ENCODE measurements at regions not wholly inside any gene's neighbourhood (a gene's known extent, or its start where the extent isn't known, plus 50 kb on each side); places are given as distances from the start of the nearest gene placed in this dataset.
"Not testable (repeated sequence)": the region's sequence is repeated elsewhere in the genome, so short reads cannot be mapped to it uniquely, and the experiment has no call there.

- no peak for DNase-seq
- no peak for ATAC-seq
- intact Hi-C loops (cut with DNase I) = no loop called here
These were observed 364.7 kb downstream of the CAAP1 start for GRCh38 chr9:26527931-26528330.

- intact Hi-C loops (cut with DNase I) = no loop called here
- DNase-seq (no peak), ATAC-seq (no peak)
These were observed 368.3 kb downstream of the CAAP1 start for GRCh38 chr9:26524267-26524666.

DNA sequence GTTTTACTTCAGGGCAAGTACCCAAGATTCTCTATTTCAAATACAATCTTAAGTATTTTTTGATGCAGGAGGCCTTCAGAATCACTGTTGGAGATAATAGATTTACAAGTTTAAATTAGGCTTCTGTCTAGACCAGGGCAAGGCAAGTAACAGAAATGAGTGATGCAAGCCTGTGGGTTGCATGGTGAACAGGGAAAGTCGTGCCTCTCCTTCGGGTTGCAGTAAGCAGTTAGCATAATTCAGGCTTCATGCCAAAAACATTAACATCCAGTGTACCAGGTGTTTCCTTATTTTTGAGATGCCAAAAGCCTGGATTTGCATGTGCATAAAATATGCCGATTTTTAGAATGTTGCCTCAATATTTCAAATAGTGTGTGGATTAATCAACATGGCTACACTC is 369.0 kb downstream of the CAAP1 start:
- no peak for ATAC-seq
- DNase-seq = no peak
- intact Hi-C loops (cut with DNase I) = no loop called here

GRCh38 chr9:26520141-26520540 is 372.5 kb downstream of the CAAP1 start:
- intact Hi-C loops (cut with DNase I) = no loop called here
- ATAC-seq (no peak), DNase-seq (no peak)

DNA sequence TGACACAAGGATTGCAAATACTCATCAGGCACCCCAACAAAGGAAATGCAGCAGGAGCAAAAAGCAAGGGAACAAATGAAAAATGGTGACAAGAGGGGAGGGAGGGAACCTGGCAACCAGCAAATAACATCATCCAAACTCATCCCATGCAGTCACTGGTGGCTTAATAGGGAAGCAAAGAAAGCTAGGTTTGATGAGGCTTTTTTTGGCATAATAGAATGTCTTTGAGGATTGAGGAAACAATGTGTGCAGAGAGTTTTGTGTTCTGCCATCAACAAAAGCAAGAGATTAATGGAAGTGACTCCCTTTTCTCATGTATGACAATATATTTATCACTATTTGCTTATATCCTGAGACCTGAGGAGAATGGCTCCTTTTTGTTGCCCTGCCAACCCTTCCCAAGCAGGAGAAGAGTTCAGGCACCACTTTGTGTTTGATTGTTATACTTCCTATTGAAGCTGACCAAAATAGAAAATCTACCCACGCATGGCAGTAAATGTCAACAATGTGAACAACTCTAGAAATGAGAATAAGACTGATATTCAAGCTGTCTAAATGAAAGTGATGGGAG is 375.7 kb downstream of the CAAP1 start:
- no peak for ATAC-seq
- DNase-seq = no peak
- intact Hi-C loops (cut with DNase I) = no loop called here

DNA sequence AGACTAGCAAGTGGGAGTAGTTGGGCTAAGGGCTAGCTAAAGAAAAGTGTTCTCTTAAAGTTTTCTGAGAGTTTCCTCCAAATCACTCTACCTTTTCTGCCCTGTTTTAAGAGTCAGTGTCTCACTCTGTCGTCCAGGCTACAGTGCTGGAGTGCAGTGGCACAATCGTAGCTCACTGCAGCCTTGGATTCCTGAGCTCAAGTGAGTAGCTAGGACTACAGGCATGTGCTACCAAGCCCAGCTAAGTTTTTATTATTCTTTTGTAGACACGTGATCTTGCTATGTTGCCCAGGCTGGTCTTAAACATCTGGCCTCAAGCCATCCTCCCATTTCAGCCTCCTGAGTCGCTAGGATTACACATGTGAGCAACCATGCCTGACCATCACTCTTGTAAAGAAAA is 378.9 kb downstream of the CAAP1 start:
- DNase-seq = no peak
- intact Hi-C loops (cut with DNase I) = no loop called here
- ATAC-seq = no peak

DNA sequence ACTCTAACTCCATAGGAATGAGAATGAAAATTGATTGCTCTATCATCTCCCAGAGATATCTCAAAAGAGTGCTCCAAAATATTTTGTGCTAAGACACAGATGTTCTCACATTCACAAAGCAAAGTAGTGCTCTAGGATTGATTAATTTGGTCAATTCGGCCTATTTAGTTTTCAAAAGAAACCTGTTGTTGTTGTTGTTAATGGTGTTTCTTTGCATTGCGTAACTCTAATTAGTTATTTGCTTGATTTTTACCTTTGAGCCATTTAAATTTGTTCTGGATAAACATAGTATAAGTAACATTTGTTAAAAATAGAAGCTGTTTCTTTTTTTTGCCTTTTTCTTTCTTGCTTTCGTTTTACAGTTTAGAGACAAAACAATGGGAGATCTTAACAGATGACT is 382.5 kb downstream of the CAAP1 start:
- ATAC-seq (no peak), DNase-seq (no peak)
- intact Hi-C loops (cut with DNase I) = no loop called here

- DNase-seq (no peak), ATAC-seq (no peak)
- intact Hi-C loops (cut with DNase I) = no loop called here
These were observed 383.7 kb downstream of the CAAP1 start for GRCh38 chr9:26508897-26509296.

DNA sequence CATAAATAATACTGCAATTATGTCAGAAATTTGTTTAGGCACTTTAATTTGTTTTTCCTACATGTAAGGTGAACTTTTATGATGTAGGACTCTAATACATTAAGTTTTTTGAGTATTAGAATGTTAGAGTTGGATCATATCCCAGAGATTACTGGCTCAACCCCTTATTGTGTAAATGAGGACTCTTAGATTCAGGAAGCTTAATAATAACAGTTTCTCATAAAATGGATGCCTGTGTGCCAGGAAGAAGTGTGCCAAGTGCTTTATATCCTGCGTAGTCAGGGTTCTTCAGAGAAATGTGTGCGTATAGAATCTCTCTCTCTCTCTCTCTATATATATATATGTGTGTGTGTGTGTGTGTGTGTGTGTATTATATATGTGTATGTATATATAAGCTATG is 388.5 kb downstream of the CAAP1 start:
- intact Hi-C loops (cut with DNase I) = no loop called here
- no peak for DNase-seq
- ATAC-seq = no peak

DNA sequence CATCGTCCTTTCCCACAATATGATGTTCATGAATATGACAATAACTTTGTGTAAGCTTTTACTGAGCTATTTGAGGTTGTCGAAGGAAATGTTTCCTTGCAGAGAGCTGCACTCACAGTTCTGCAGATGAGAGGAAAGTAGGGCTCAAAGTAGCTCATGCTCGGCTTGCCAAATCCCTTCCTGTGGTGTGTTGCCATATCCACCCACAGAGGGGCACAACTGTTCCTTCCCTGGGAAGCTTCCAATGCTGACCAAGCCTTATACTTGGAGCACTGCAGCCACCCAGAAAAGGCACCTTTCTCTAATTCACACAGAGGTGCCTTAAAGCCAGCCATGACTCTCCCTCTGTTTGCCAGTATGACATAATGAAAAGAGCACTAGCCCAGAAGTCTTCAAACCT is 390.3 kb downstream of the CAAP1 start:
- DNase-seq (no peak), ATAC-seq (no peak)
- intact Hi-C loops (cut with DNase I) = no loop called here

GRCh38 chr9:26500471-26500870 is 392.1 kb downstream of the CAAP1 start:
- DNase-seq (no peak), ATAC-seq (no peak)
- intact Hi-C loops (cut with DNase I) = no loop called here

DNA sequence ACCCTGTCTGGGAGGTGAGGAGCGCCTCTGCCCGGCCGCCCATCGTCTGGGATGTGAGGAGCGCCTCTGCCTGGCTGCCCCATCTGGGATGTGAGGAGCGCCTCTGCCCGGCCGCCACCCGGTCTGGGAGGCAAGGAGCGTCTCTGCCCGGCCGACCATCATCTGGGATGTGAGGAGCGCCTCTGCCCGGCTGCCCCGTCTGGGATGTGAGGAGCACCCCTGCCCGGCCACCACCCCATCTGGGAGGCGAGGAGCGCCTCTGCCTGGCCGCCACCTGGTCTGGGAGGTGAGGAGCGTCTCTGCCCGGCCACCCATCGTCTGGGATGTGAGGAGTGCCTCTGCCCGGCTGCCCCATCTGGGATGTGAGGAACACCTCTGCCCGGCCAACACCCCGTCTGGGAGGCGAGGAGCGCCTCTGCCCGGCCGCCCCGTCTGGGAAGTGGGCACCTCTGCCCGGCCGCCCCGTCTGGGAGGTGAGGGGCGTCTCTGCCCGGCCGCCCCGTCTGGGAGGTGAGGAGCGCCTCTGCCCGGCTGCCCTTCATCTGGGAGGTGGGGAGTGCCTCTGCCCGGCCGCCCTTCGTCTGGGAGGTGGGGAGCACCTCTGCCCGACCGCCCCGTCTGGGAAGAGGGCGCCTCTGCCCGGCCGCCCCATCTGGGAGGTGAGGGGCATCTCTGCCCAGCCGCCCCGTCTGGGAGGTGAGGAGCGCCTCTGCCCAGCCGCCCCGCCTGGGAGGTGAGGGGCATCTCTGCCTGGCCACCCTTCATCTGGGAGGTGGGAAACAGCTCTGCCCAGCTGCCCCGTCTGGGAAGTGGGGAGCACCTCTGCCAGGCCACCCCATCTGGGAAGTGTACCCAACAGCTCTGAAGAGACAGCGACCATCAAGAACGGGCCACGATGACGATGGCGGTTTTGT is 399.7 kb downstream of the CAAP1 start:
- intact Hi-C loops (cut with DNase I); DNase-seq; ATAC-seq: not testable (repeated sequence)

DNA sequence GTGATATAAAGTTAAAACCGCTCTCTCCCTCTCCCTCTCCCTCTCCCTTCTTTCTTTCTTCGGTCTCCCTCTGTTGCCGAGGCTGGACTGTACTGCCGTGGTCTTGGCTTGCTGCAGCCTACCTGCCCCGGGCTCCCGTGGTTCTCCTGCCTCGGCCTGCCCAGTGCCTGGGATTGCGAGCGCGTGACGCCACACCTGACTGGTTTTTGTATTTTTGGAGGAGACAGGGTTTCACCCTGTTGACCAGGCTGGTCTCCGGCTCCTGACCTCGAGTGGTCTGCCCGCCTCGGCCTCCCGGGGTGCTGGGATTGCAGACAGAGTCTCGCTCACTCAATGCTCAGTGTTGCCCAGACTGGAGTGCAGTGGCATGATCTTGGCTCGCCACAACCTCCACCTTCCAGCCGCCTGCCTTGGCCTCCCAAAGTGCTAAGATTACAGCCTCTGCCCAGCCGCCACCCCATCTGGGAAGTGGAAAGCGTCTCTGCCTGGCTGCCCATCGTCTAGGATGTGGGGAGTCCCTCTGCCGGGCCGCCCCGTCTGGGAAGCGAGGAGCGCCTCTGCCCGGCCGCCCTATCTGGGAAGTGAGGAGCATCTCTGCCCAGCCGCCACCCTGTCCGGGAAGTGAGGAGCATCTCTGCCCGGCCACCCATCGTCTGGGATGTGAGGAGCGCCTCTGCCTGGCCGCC is 400.5 kb downstream of the CAAP1 start:
- intact Hi-C loops (cut with DNase I); ATAC-seq; DNase-seq: not testable (repeated sequence)

DNA sequence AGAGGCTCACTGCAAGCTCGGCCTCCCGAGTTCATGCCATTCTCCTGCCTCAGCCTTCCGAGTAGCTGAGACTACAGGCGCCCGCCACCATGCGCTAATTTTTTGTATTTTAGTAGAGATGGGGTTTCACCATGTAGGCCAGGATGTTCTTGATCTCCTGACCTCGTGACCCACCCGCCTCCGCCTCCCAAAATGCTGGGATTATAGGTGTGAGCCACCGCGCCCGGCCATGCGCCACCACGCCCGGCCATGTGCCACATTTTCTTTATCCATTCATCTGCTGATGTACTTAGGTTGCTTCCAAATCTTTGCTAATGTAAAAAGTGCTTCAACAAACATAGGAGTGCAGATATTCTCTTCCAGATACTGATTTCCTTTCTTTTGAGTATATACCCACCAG is 408.6 kb downstream of the CAAP1 start:
- no peak for DNase-seq
- intact Hi-C loops (cut with DNase I) = loop anchor here in 1 of 2 donors (10.0 kb wide), 1 partner anchor 61 kb away; no protein-coding TSS in a partner anchor
- ATAC-seq = no peak

- intact Hi-C loops (cut with DNase I) = no loop called here
- DNase-seq (no peak), ATAC-seq (no peak)
These were observed 414.6 kb downstream of the CAAP1 start for GRCh38 chr9:26477963-26478362.

- intact Hi-C loops (cut with DNase I) = no loop called here
- no peak for ATAC-seq
- no peak for DNase-seq
These were observed 421.3 kb downstream of the CAAP1 start for GRCh38 chr9:26471261-26471660.

DNA sequence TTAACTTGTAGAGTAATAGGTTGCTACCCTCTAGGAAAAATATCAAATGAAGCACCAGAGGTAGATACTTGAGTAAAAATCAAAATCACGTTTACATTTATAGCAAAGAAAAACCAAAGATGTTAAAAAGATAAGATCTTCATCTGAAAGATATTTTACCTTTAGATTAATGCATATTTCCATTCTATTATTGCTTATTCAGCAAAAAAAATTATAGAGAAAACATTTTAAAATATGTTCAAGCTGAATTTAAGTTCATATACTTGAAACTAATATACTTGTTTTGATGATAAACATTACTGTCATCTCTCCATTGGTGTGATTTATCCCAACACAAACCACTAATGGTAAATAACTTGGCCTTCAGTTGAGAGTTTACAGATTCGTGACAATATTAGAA is 422.3 kb downstream of the CAAP1 start:
- no peak for DNase-seq
- no peak for ATAC-seq
- intact Hi-C loops (cut with DNase I) = no loop called here

- intact Hi-C loops (cut with DNase I) = no loop called here
- no peak for DNase-seq
- ATAC-seq = no peak
These were observed 428.8 kb downstream of the CAAP1 start for GRCh38 chr9:26463837-26464236.

DNA sequence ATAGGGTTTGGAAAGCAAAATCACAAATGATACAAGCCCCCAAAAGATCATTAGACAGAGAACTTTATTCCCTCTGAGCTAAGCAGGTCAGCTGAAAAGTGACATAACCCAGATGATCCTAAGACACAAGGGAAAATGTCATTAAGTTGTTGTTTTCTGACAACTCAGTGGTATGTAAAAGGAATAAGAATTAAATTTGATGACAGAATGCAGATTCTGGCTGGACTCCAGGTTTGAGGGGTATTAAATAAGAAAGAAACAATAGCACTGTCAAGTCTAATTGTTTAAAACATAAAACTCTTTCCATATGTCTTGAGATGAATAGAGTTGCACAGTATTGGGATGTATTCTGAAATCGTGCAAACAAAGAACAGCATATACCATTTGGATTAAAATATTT is 429.9 kb downstream of the CAAP1 start:
- no peak for ATAC-seq
- no peak for DNase-seq
- intact Hi-C loops (cut with DNase I) = no loop called here

- intact Hi-C loops (cut with DNase I) = no loop called here
- no peak for DNase-seq
- no peak for ATAC-seq
These were observed 430.4 kb downstream of the CAAP1 start for GRCh38 chr9:26462213-26462612.

Data from left cardiac atrium (tissue), 4 donors.